GM19455 (cell line): ENCODE measurements at regions not wholly inside any gene's neighbourhood (a gene's known extent, or its start where the extent isn't known, plus 50 kb on each side); places are given as distances from the start of the nearest gene placed in this dataset.

ENCODE experiments used
- ATAC-seq: cut with Tn5 transposase; IDR thresholded peaks from one replicate; pipeline ENCODE4 v1.9.1; 2021; ENCODE audit not compliant: unreplicated experiment

GRCh38 chr2:61722800-61723199 lies 131.1 kb downstream of the FAM161A start:
- no peak for ATAC-seq

DNA sequence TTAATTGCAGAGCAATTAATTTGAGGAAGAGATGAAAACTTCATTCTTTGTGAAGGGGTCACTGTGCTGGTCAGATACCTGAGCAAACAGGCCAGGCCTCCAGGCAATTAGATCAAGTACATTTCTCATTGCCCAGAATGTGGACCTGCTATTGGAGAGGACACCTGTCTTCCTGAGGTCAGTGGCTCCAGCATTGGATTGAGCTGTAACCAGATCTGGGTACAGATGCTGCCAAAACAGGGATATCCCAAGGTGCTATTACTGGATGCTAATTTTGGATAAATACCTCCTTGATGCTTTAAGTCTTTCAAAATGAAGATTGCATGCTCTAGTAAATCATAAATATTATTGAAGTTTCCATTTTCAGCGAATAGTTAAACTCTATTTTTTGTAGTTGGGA lies 131.5 kb downstream of the FAM161A start:
- no peak for ATAC-seq

- no peak for ATAC-seq
Measured at GRCh38 chr2:61721382-61721781, 132.5 kb downstream of the FAM161A start.

GRCh38 chr2:61720911-61721310 lies 132.9 kb downstream of the FAM161A start:
- no peak for ATAC-seq

- no peak for ATAC-seq
Measured at GRCh38 chr2:61718965-61719364, 134.9 kb downstream of the FAM161A start.

DNA sequence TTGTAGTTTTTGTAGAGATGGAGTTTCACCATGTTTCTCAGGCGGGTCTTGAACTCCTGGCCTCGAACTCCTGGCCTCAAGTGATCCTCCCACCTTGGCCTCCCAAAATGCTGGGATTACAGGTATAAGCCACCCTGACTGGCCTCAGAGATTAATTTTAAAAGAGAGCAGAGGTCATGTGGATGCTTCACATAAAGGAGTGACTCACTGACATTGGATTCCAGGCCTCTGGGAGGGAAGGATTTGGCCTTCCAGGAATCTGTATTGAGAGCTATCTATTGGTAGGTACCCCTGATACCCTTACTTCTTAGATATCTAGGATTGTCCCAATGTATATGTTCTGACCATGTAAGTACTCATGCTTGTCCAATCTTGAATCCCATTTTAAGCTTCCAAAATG lies 138.4 kb downstream of the FAM161A start:
- ATAC-seq: no peak

DNA sequence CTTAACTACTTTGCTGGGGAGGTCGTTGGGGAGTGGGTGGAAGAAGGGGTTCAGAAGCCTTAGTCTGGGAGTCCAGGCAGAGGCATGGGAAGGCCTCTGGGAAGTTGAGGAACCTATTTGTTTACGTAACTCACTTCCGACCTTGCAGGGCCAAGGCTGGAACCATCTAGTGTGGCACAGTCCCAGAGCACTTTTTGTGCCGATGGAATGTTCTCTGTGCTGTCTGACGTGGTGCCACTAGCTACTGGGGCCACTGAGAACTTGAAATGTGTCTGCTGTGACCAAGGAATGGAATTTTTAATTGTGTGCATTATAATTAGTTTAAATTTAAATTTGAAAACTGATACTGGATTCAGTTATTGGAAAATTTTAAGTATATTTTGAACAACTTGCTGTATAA lies 139.7 kb downstream of the FAM161A start:
- no peak for ATAC-seq

- ATAC-seq: no peak
Measured at GRCh38 chr2:61713457-61713856, 140.4 kb downstream of the FAM161A start.

GRCh38 chr2:61712060-61712459 lies 141.8 kb downstream of the FAM161A start:
- no peak for ATAC-seq

GRCh38 chr2:61710711-61711110 lies 143.1 kb downstream of the FAM161A start:
- ATAC-seq: no peak

DNA sequence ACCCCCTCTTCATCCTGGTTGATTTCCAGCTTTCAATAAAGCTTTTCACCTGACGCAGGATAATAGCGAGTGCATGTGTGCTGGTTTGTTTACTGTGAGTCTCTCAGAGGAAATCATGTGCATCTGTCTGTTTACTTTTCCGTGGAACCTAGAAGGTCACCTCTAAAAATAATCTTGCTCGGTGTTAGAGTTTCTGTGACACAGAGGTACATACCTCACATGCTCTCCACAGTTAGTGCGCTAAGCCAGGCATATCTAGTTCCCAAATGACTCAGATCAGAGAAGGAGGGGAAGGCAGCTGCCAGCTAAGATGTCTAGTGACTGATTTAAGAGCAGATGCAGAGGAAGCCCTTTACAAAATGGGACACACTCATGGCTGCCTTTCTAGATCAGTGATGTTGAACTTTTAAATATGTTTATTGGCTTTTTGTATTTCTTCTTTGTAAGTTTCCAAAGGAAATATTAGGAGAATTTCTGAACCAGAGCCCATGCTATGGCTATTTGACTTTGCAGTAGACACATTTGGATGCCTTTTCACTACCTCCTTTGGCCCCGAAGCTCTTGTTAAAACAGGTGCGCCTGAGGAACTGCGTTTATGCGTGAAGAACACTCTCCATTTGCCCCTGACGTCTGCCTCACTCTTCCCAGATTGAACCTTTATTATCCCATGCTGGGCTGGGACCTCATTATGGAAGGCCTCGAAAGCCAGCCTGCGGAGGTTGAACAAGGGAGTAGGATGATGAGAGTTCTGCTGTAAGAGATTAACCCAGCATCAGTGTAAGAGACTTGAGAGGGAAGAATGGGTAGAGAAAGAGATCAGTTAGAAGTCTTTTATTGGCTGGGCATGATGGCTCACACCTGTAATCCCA lies 145.6 kb downstream of the FAM161A start:
- peak; percentile 99 for ATAC-seq

GRCh38 chr2:61705625-61706024 lies 148.2 kb downstream of the FAM161A start:
- no peak for ATAC-seq

DNA sequence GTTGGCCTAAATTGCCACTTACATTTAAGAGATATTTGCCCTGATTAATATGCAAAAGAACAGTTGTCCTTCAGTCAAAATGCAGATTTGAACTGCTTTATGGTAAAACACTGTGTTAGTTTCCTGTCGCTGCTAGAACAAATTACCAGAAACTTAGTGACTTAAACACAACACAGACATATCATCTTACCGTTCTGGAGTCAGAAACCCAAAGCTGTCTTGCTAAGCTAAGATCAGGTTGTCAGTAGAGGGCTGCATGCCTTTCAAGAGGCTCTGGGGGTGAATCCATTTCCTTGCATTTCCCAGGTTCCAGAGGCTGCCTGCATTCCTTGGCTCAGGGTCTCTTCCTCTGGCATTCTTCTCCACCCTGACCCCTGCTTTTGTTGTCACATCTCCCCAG lies 149.5 kb downstream of the FAM161A start:
- no peak for ATAC-seq

DNA sequence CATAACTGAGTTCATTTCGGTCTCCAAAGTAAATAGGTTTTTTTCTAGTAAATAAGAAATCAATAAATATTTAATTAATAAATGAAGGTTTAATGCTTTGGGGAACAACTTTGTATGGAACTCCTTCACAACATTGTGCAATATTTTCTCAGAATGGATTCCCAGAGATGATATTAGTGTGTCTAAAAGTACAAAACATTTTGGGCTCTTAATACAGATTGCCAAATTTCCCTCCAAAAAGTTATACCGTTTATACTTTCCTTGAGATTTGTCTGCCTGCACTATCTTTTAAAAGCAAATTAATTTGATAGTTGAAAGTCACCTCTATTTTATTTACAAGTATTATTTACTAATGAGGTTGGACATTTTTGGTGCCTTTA lies 151.8 kb downstream of the FAM161A start:
- no peak for ATAC-seq

DNA sequence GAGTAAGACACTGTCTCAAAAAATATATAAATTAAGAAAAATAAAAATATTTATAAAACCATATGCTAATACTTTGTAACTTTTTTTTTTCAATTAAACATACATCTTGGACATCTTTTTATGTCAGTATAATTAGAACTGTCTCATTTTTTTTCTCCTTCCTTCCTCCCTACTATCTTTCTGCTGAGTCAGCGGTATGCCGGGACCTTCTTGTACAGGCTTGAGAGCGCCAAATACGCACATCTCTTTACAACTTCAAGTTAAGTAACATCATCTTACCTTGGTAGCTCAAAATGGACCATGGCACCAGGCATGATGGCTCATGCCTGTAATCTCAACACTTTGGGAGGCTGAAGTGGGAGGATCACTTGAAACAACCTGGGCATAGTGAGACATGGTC lies 153.4 kb downstream of the FAM161A start:
- no peak for ATAC-seq

GRCh38 chr2:61694312-61695274 lies 156.4 kb upstream of the XPO1 start:
- ATAC-seq: peak; percentile 94

DNA sequence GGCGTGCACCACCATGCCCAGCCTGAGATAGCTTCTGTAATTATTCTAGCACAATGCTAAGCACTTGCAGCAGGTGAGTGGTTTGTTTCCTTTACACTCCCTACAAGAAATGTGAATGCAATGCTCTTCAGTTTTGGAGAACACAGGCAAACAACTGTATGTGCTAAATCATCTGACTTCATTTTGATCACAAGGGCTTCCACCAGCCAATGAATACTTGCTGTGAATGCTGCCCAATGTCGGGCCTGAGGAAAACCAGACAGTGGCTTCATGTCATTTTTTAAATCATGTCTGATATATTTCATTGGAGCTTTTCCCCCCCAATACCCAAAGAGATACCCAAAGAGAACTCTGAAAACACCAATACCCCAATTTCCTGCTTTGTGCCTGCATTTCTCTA lies 155.6 kb upstream of the XPO1 start:
- no peak for ATAC-seq

GRCh38 chr2:61690078-61690596 lies 152.0 kb upstream of the XPO1 start:
- ATAC-seq: no peak

- ATAC-seq: no peak
Measured at GRCh38 chr2:61689568-61689967, 151.4 kb upstream of the XPO1 start.

- ATAC-seq: no peak
Measured at GRCh38 chr2:61688369-61689334, 150.5 kb upstream of the XPO1 start.

GRCh38 chr2:61679096-61679495 lies 140.9 kb upstream of the XPO1 start:
- ATAC-seq: no peak
